ENCODE measurements at regions not wholly inside any gene's neighbourhood (a gene's known extent, or its start where the extent isn't known, plus 50 kb on each side); places are given as distances from the start of the nearest gene placed in this dataset.
"Not testable (repeated sequence)": the region's sequence is repeated elsewhere in the genome, so short reads cannot be mapped to it uniquely, and the experiment has no call there.

DNA sequence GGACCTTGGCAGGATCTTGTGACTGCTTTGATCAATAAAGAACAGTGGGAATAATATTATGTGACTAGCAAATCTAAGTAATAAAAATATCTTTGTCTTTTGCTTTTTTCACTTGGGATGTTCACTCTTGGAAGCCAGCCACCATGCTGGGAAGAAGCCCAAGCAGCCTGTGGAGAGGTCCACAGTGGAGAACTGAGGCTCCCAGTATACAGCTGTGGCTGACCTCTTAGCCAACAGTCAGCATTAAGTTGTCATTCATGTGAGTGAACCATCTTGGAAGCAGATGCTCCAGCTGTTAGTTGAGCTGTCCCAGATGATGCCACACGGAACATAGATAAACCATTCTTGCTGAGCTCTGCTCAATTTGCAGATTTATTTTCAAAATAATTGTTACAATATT, 160.0 kb downstream of the OSR1 start:
- DNase-seq: no peak

DNA sequence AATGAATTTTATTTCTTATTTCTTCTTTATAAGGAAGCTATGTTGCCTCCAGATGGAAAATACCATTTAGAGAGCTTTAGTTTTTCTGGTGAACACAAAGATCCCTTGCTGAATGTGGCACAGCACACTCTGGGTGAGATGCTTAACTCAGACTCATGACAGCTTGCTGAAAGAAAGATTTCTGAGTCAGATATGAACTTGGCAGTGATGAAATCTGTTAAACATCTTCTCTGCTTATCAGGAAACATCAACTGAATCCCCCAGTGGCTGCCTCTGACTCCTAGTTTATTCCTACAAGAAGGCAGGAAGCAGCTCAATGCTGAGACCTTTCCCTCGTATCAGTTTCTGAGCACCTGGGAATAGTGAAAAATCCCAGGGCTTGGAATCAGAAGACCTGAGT, 162.8 kb downstream of the OSR1 start:
- no peak for DNase-seq

- DNase-seq: no peak
Observed at GRCh38 chr2:19189391-19189790, 169.0 kb downstream of the OSR1 start.

DNA sequence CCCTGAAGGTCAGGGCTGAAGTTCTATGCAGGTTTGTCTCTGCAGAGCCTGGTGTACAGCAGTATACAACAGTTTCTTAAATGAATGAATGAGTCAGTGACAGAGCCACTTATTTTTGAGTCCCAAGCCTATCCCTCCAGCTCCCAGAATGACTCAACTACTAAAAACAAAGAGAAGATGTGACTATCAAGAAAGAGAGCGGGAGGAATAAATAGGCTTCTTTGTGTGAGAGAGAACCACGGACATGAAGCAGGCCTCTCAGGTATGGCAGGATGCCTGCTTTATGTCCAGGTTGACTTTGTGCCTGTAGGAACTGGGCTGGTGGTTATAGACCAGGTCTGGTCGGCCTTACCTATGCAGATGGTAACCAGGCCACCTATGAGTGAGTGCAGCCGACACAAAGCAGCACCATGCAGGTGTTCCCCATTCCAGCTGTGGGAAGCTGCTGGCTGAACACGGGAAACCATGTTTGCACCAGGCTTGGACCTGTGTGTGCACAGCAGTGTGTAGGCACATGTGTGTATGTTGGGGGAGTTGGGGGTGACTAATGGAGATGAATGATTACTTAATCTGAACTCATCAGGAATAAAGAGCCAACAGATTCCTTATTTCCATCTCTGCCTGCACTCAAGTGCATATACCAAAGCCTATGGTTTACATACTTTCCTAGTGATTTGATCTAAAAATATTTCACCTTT, 171.0 kb downstream of the OSR1 start:
- DNase-seq: no peak

GRCh38 chr2:19185086-19185485, 173.3 kb downstream of the OSR1 start:
- no peak for DNase-seq

- no peak for DNase-seq
Observed at GRCh38 chr2:19178175-19178574, 180.2 kb downstream of the OSR1 start.

DNA sequence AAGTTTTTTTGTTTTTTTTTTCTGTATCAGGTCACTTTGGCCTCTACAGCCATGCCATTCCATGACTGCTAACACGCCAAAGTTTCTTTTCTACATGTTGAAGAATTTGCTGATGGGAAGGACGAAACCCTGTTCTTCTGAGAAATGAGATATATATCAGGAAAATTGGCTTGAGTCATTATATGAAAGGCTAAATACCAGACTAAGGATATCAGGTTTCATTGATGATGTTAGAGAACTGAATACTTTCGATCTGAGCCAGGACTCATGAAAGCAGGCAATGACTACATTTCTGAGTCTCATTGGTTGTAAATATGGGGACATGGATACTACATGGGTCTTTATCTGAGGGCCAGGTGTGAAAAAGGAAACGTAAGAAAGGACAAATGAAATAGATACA, 181.4 kb downstream of the OSR1 start:
- DNase-seq: no peak

DNA sequence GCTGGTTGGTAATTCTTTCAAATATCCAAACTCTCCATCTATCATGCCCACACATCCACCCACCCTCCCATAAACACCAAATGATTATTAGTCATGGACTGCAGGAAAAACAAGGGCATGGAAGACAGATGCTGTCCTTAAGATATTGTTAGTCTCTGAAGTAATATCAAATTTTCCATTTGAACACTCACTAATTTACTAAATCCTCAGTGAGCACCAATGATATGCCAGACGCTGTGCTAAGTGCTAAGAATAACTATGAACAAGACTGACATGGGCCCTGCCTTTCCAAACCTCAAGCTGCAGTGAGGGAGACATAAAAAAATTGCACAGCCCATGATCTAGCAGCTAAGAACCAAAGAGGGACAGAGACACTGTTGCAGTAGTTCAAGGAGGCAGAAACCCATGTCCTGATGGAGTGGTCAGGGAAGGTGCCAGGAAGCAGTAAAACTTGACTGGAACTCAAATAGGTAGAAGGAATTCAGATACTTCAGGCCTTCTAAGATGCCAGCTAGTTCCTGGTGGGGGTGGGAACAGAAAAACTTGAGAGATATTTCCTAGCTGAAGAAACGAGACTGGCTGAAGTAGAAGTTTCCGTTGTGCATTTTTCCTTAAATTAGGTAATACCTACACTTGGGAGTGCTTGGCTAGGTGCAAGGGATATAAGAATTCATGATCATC, 182.1 kb downstream of the OSR1 start:
- no peak for DNase-seq

DNA sequence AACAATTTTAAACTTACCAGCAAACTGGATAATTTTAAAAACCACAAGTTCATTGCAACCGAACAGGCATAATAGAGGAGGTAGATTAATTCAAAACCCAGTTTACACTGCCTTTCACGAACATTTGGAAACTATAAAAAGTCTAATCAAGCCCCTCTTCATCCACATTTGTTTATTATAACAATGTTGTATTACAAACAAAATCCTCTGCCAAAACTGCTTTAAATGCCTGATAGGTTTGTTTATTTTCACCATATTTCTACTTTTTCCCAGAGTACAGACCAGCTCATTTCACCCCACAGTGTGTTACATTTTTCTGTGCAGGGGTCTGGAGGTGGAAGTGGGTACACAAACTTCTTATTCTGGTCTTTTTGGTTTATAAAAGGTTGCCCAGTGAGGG, 184.2 kb downstream of the OSR1 start:
- no peak for DNase-seq

- no peak for DNase-seq
Observed at GRCh38 chr2:19171409-19171808, 187.0 kb downstream of the OSR1 start.

DNA sequence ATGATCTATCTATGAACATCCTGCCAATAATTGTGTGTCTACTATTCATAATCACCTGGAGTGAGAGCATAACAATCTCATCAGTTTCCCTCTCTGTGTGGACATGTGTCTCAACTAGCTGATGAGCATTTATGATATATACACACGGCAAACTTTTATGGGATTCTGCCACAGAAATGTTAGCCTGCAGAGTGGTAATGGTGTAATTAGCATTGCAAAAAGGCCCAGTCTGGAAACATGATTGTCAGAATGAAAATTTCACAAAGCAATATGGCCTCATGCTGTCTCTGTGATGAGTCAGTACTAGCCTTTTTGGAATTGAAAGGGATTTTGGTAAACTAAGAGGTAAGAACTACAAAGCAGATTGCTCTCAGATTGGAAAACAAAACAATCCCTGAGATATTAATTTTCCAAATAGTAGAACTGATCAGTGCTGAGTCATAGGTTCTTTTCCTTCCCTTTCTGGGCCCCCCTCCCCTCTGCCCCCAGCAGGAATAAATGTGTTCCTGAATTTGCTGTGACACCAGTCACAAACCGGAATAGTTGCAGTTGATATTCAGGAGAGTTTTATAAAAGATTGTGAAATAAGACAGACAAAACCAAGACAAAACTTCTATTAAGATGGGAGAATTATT, 189.2 kb downstream of the OSR1 start:
- DNase-seq: no peak

GRCh38 chr2:19164099-19164498, 194.3 kb downstream of the OSR1 start:
- not testable (repeated sequence) for DNase-seq

GRCh38 chr2:19158896-19159295, 199.5 kb downstream of the OSR1 start:
- DNase-seq: no peak

GRCh38 chr2:19158211-19158610, 200.2 kb downstream of the OSR1 start:
- DNase-seq: no peak

DNA sequence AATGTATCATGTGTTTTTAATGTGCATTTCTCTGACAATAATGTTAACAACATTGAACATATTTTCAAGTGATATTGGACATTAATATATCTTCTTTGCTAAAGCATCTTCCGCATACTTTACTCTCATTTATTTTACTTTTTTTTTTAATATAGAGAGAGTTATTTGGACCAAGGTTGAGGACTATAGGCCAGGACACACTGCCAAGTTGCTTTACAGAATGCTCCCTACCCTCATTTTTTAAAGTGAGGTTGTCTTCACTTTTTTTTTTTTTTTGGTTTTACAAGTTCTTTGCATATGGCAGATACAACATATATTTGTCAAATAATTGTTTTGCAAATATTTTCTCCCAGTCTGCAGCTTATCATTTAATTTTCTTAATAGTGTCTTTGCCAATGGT, 201.8 kb downstream of the OSR1 start:
- DNase-seq: no peak

- DNase-seq: no peak
Observed at GRCh38 chr2:19150726-19151125, 207.7 kb downstream of the OSR1 start.

- no peak for DNase-seq
Observed at GRCh38 chr2:19146867-19147266, 211.6 kb downstream of the OSR1 start.

DNA sequence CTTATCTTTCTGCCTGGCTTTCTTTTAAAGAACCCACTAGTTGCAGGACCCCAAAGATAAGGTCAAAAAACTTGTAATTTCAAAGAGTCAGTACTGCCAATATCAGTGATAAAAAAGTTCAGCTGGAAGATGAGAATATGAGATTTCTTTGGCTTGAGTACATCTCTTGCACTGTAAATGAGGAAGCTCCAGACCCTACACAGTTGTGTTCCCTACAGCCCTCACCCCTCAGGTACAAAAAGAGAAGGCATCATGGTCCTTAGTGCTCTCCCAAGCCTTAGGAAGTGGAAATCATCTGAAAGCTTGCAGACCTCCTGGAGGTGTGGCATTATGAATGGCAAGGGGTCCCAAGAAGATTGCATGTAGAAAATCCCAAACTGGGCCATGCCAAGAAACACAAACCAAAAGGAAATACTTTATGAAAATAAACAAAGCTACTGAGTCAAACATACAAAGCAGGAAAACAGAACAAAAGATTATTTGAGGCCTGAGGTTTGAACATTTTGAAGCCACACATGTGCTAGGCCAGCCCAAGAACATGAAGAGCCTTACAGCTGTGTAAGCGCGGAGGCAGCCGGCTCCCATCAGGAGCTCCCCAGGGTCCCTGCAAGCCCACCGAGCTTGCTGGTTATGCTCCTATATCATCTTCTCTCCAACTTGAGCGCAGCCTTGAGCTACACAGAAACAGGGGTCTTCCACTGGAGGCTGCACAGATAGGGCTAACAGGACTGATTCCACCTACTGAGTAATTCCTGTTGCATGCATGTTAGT, 217.0 kb downstream of the OSR1 start:
- no peak for DNase-seq

DNA sequence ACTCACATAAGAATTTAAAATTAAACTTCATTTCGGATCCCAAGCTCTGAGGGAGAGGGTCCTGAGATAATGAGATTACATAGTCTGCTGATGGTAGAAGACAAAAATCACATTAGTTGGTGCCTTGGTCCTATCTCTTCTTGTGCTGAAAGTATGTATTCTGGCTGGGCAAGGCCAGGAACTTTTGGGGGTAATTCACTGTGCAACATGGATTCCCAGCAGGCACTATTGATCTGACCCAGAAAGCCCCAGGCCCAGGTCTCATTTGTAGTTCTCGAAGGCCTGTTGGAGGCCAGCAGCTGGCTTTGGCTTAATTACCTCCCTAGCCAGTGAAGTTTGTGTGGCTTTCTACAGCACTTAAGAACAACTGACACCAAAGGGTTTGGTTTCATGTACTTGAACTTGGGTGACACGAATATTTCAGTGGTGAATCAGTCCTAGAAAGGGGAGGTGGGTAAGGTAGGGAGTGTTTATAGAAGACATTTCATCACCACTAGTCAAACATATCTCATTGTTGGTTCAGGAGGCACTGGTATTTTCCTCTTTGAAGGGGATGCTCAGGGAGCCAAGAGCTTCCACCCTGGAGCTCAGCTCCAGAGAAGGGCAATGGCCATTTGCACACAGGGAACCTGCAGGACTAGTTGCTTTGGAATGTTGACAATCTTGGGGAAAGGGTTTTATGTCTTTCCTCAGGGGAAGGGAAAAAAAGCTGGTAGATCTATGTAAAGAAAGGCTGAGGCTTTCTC, 217.8 kb downstream of the OSR1 start:
- no peak for DNase-seq

DNA sequence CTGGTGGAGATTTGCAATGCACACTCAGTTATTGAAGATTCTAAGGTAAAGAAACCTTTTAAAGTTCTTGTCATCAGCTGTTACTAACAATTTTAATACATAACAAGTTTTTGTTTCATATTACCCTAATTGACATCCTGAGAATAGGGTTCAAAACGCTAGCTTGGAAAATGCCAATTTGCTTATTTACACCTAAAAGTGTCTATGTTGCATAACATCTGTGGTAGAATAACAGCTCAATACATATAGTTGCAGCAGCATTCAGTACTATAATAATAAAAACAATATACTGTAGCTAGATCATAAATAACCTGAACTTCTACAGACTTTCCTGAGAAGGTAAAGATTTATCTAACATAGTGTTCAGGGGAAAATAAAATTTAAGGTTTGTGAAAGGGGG, 219.0 kb downstream of the OSR1 start:
- DNase-seq: no peak

GRCh38 chr2:19138264-19138825, 220.1 kb downstream of the OSR1 start:
- no peak for DNase-seq

DNA sequence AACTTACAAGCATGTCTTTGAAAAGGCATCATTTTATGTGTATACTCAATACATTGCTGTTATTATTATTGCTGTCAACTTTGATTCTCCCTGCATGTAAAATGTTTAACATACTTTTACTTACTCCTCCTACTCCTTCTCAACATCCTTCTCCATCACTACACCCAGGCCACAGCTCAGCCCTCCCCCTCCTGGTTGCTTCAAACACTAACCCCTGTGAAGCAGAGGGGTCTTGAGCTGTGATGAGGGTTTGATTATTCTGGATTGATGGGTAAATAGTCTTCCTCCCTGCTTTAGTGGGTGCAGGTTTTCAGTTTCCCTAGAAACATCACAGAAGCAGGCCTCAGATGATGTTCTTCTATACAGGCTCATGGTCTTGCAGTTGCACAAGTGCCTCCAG, 221.0 kb downstream of the OSR1 start:
- no peak for DNase-seq

- no peak for DNase-seq
Observed at GRCh38 chr2:19132967-19133366, 225.5 kb downstream of the OSR1 start.

Data from inflammatory macrophage treated with lipopolysaccharide for 1 hour (primary cell).